ENCODE measurements at regions not wholly inside any gene's neighbourhood (a gene's known extent, or its start where the extent isn't known, plus 50 kb on each side); places are given as distances from the start of the nearest gene placed in this dataset.

DNA sequence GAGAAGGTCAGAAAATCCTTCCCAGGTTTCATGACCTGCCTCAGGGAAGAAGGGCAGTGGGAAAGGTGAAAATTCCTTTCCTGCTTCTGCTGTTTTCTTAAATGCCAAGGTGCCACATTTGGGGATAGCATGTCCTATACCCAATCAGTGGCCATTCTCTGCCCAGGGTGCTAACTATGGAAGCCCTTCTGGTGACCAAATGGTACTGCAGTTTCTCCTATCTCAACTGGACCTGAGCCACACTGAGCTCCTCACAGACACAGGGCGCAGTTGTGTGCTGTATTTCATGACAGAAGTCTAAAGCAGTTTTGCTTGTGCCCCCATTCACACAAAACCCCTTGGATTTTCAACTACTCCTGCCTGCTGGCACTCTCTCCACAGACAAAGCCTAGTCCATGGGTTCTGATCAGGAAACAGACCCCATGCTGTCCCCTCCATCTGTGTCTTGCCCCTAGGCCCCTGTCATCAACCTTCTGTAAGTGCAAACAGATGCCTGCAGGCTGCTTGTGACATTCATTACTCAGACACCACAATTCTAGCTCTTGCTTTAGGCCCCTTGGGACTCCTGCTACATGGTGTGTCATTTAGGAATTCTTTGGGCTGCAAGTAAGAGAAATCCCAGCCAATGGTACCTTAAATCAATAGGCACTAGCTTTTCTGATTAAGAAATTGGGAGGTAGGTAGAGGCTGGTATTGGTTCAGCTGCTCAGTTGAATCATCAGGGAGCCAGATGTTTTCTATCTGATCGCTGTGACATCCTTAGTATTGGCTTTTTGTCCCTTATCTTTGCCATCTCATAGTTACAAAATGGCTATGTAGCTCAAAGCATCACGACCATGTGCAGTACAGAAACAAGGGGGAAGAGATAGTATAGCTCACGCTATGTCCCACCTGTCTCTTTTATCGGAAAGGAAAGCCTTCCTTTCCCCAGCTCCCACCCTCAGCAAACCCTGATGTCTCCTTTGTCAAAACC is 147.8 kb downstream of the CD83 start:
- TF ChIP-seq OSR1 (CRISPR knock-in tag; IDR thresholded peaks at IDR 0.05) = no peak
- TF ChIP-seq, protein P1, sequence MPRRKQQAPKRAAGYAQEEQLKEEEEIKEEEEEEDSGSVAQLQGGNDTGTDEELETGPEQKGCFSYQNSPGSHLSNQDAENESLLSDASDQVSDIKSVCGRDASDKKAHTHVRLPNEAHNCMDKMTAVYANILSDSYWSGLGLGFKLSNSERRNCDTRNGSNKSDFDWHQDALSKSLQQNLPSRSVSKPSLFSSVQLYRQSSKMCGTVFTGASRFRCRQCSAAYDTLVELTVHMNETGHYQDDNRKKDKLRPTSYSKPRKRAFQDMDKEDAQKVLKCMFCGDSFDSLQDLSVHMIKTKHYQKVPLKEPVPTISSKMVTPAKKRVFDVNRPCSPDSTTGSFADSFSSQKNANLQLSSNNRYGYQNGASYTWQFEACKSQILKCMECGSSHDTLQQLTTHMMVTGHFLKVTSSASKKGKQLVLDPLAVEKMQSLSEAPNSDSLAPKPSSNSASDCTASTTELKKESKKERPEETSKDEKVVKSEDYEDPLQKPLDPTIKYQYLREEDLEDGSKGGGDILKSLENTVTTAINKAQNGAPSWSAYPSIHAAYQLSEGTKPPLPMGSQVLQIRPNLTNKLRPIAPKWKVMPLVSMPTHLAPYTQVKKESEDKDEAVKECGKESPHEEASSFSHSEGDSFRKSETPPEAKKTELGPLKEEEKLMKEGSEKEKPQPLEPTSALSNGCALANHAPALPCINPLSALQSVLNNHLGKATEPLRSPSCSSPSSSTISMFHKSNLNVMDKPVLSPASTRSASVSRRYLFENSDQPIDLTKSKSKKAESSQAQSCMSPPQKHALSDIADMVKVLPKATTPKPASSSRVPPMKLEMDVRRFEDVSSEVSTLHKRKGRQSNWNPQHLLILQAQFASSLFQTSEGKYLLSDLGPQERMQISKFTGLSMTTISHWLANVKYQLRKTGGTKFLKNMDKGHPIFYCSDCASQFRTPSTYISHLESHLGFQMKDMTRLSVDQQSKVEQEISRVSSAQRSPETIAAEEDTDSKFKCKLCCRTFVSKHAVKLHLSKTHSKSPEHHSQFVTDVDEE (CRISPR knock-in tag; IDR thresholded peaks at IDR 0.05) = no peak
- TF ChIP-seq TOX (CRISPR knock-in tag; IDR thresholded peaks at IDR 0.05; ENCODE audit: borderline replicate concordance) = no peak
- TF ChIP-seq ZC3H10 (CRISPR knock-in tag; IDR thresholded peaks at IDR 0.05) = no peak
- TF ChIP-seq, protein P2, sequence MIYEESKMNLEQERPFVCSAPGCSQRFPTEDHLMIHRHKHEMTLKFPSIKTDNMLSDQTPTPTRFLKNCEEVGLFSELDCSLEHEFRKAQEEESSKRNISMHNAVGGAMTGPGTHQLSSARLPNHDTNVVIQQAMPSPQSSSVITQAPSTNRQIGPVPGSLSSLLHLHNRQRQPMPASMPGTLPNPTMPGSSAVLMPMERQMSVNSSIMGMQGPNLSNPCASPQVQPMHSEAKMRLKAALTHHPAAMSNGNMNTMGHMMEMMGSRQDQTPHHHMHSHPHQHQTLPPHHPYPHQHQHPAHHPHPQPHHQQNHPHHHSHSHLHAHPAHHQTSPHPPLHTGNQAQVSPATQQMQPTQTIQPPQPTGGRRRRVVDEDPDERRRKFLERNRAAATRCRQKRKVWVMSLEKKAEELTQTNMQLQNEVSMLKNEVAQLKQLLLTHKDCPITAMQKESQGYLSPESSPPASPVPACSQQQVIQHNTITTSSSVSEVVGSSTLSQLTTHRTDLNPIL (CRISPR knock-in tag; IDR thresholded peaks at IDR 0.05; ENCODE audit: low read depth) = no peak
- TF ChIP-seq, protein P3, sequence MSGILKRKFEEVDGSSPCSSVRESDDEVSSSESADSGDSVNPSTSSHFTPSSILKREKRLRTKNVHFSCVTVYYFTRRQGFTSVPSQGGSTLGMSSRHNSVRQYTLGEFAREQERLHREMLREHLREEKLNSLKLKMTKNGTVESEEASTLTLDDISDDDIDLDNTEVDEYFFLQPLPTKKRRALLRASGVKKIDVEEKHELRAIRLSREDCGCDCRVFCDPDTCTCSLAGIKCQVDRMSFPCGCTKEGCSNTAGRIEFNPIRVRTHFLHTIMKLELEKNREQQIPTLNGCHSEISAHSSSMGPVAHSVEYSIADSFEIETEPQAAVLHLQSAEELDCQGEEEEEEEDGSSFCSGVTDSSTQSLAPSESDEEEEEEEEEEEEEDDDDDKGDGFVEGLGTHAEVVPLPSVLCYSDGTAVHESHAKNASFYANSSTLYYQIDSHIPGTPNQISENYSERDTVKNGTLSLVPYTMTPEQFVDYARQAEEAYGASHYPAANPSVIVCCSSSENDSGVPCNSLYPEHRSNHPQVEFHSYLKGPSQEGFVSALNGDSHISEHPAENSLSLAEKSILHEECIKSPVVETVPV (CRISPR knock-in tag; IDR thresholded peaks at IDR 0.05) = no peak
- TF ChIP-seq ZFP3 (CRISPR knock-in tag; IDR thresholded peaks at IDR 0.05) = no peak
- TF ChIP-seq, protein P4, sequence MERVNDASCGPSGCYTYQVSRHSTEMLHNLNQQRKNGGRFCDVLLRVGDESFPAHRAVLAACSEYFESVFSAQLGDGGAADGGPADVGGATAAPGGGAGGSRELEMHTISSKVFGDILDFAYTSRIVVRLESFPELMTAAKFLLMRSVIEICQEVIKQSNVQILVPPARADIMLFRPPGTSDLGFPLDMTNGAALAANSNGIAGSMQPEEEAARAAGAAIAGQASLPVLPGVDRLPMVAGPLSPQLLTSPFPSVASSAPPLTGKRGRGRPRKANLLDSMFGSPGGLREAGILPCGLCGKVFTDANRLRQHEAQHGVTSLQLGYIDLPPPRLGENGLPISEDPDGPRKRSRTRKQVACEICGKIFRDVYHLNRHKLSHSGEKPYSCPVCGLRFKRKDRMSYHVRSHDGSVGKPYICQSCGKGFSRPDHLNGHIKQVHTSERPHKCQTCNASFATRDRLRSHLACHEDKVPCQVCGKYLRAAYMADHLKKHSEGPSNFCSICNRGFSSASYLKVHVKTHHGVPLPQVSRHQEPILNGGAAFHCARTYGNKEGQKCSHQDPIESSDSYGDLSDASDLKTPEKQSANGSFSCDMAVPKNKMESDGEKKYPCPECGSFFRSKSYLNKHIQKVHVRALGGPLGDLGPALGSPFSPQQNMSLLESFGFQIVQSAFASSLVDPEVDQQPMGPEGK (CRISPR knock-in tag; IDR thresholded peaks at IDR 0.05; ENCODE audit: borderline replicate concordance) = no peak
- no peak for TF ChIP-seq CSDC2 (CRISPR knock-in tag; IDR thresholded peaks at IDR 0.05)
- TF ChIP-seq ISL1 (CRISPR knock-in tag; IDR thresholded peaks at IDR 0.05) = no peak
- no peak for TF ChIP-seq SNAI2 (CRISPR knock-in tag; IDR thresholded peaks at IDR 0.05)
- TF ChIP-seq ESRRG (CRISPR knock-in tag; IDR thresholded peaks at IDR 0.05) = no peak
- no peak for TF ChIP-seq ZNF565 (CRISPR knock-in tag; conservative IDR thresholded peaks at IDR 0.05; ENCODE audit: low read depth)
- no peak for TF ChIP-seq ZNF8 (CRISPR knock-in tag; IDR thresholded peaks at IDR 0.05)
- TF ChIP-seq ARNTL (CRISPR knock-in tag; IDR thresholded peaks at IDR 0.05; ENCODE audit: borderline replicate concordance, low read depth) = no peak
- TF ChIP-seq, protein P5, sequence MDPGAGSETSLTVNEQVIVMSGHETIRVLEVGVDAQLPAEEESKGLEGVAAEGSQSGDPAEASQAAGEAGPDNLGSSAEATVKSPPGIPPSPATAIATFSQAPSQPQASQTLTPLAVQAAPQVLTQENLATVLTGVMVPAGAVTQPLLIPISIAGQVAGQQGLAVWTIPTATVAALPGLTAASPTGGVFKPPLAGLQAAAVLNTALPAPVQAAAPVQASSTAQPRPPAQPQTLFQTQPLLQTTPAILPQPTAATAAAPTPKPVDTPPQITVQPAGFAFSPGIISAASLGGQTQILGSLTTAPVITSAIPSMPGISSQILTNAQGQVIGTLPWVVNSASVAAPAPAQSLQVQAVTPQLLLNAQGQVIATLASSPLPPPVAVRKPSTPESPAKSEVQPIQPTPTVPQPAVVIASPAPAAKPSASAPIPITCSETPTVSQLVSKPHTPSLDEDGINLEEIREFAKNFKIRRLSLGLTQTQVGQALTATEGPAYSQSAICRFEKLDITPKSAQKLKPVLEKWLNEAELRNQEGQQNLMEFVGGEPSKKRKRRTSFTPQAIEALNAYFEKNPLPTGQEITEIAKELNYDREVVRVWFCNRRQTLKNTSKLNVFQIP (CRISPR knock-in tag; IDR thresholded peaks at IDR 0.05; ENCODE audit: borderline replicate concordance, low read depth) = no peak
- no peak for TF ChIP-seq RARB (CRISPR knock-in tag; IDR thresholded peaks at IDR 0.05)
- TF ChIP-seq PPARA (CRISPR knock-in tag; IDR thresholded peaks at IDR 0.05; ENCODE audit: borderline replicate concordance) = no peak
- TF ChIP-seq GLIS3 (CRISPR knock-in tag; IDR thresholded peaks at IDR 0.05) = no peak
- no peak for TF ChIP-seq ZFP30 (CRISPR knock-in tag; IDR thresholded peaks at IDR 0.05)
- no peak for ATAC-seq

DNA sequence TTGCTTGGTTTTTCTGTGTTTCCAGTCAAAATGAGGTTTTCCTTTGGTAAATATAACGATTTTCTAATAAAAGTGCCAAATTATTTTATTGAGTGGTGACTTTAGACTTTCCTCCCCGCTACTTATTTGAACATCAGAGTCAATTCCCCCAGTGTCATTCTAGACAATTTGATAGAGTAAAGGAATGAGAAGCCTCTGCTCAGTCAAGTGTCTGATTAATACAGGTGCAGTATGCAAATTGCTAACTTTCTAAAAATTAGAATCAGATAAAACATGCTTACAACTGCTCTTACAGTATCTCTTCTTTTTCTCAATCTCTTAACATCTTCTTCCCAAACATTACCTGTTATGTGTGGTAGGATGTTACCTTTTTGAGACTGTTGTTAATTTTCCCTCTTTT is 148.7 kb downstream of the CD83 start:
- ATAC-seq = no peak
- TF ChIP-seq, protein P3 (CRISPR knock-in tag; IDR thresholded peaks at IDR 0.05) = no peak
- no peak for TF ChIP-seq TCF4 (CRISPR knock-in tag; IDR thresholded peaks at IDR 0.05; ENCODE audit: borderline replicate concordance)
- no peak for TF ChIP-seq ZC3H10 (CRISPR knock-in tag; IDR thresholded peaks at IDR 0.05)
- no peak for TF ChIP-seq OSR1 (CRISPR knock-in tag; IDR thresholded peaks at IDR 0.05)
- TF ChIP-seq, protein P1 (CRISPR knock-in tag; IDR thresholded peaks at IDR 0.05) = no peak
- TF ChIP-seq, protein P2 (CRISPR knock-in tag; IDR thresholded peaks at IDR 0.05; ENCODE audit: low read depth) = no peak
- TF ChIP-seq ISL1 (CRISPR knock-in tag; IDR thresholded peaks at IDR 0.05) = no peak
- no peak for TF ChIP-seq CSDC2 (CRISPR knock-in tag; IDR thresholded peaks at IDR 0.05)
- TF ChIP-seq RARB (CRISPR knock-in tag; IDR thresholded peaks at IDR 0.05) = no peak
- no peak for TF ChIP-seq ARNTL (CRISPR knock-in tag; IDR thresholded peaks at IDR 0.05; ENCODE audit: borderline replicate concordance, low read depth)
- no peak for TF ChIP-seq ESRRG (CRISPR knock-in tag; IDR thresholded peaks at IDR 0.05)
- no peak for TF ChIP-seq ZFP30 (CRISPR knock-in tag; IDR thresholded peaks at IDR 0.05)
- no peak for TF ChIP-seq BACH2 (CRISPR knock-in tag; IDR thresholded peaks at IDR 0.05; ENCODE audit: borderline replicate concordance)
- TF ChIP-seq PPARA (CRISPR knock-in tag; IDR thresholded peaks at IDR 0.05; ENCODE audit: borderline replicate concordance) = no peak
